HUES64 (cell line): ENCODE measurements at regions not wholly inside any gene's neighbourhood (a gene's known extent, or its start where the extent isn't known, plus 50 kb on each side); places are given as distances from the start of the nearest gene placed in this dataset.

Experiments used
- H3K27ac ChIP-seq: 2 replicates; pipeline ENCODE4 v1.7.0; 2013; ENCODE audit warnings: low read depth, low read length, inconsistent platforms
- H3K27me3 ChIP-seq: 2 replicates; pipeline ENCODE4 v1.6.1; 2013; ENCODE audit warnings: mild to moderate bottlenecking, low read length; ENCODE audit not compliant: insufficient read depth
- H3K36me3 ChIP-seq: 2 replicates; pipeline ENCODE4 v1.6.1; 2013; ENCODE audit warnings: mild to moderate bottlenecking, low read length; ENCODE audit not compliant: insufficient read depth
- H3K4me1 ChIP-seq: 2 replicates; pipeline ENCODE4 v1.6.1; 2013; ENCODE audit warnings: mild to moderate bottlenecking, low read length, moderate library complexity; ENCODE audit not compliant: insufficient read depth
- H3K4me3 ChIP-seq: 2 replicates; pipeline ENCODE4 v1.5.1; 2013; ENCODE audit warnings: mild to moderate bottlenecking, low read length, moderate library complexity
- H3K9ac ChIP-seq: 2 replicates; pipeline ENCODE4 v1.6.1; 2013; ENCODE audit warnings: mild to moderate bottlenecking, low read depth, low read length
- H3K9me3 ChIP-seq: 2 replicates; pipeline ENCODE4 v1.6.1; 2013; ENCODE audit warnings: low read depth, low read length; ENCODE audit not compliant: insufficient read depth
- WGBS: fragments of 150-250, 120-280 bp; methylation state at CpG from one replicate; pipeline ENCODE4 v1.1.7; 2013; ENCODE audit warnings: missing lambda C conversion rate; 5-methylcytosine and 5-hydroxymethylcytosine counted together

- H3K4me3 ChIP-seq, result no peak overlapping the region
- peaks cover 35% of the 10 kb centered on the region for H3K27me3 ChIP-seq
- no peak overlapping the region for H3K9ac ChIP-seq
- 30% methylated on average over 18 of the region's 18 CpGs for WGBS
- peaks cover 5% of the 10 kb centered on the region; the same call in 1 of the 2 replicates for H3K4me1 ChIP-seq
- H3K36me3 ChIP-seq, result no peaks in the 10 kb centered on the region
- no peaks in the 10 kb centered on the region for H3K9me3 ChIP-seq
- no peak overlapping the region for H3K27ac ChIP-seq
These were observed 54.3 kb upstream of the PPP2R5C start for GRCh38 chr14:101707068-101707842.

- Histone ChIP-seq H3K9me3 (no peaks in the 10 kb centered on the region), H3K27me3 (peaks cover 35% of the 10 kb centered on the region), H3K4me3 (no peak overlapping the region), H3K27ac (no peak overlapping the region), H3K36me3 (no peaks in the 10 kb centered on the region), H3K4me1 (peaks cover 5% of the 10 kb centered on the region; the same call in 1 of the 2 replicates), H3K9ac (no peak overlapping the region)
- WGBS, result 68% methylated on average over 12 of the region's 12 CpGs
These were observed 53.5 kb upstream of the PPP2R5C start for GRCh38 chr14:101707863-101708620.

GRCh38 chr14:101708853-101709532, 52.5 kb upstream of the PPP2R5C start:
- H3K36me3 ChIP-seq, result no peaks in the 10 kb centered on the region
- no peak overlapping the region for H3K4me3 ChIP-seq
- H3K4me1 ChIP-seq, result peaks cover 5% of the 10 kb centered on the region; the same call in 1 of the 2 replicates
- H3K27ac ChIP-seq, result no peak overlapping the region
- H3K27me3 ChIP-seq, result peaks cover 31% of the 10 kb centered on the region
- WGBS, result 91% methylated on average over 18 of the region's 18 CpGs
- H3K9ac ChIP-seq, result no peak overlapping the region
- H3K9me3 ChIP-seq, result no peaks in the 10 kb centered on the region

- no peak overlapping the region for H3K4me3 ChIP-seq
- H3K4me1 ChIP-seq, result peaks cover 5% of the 10 kb centered on the region; the same call in 1 of the 2 replicates
- WGBS, result 94% methylated on average over 11 of the region's 11 CpGs
- no peak overlapping the region for H3K9ac ChIP-seq
- H3K27ac ChIP-seq, result no peak overlapping the region
- H3K27me3 ChIP-seq, result peaks cover 25% of the 10 kb centered on the region
- no peaks in the 10 kb centered on the region for H3K36me3 ChIP-seq
- H3K9me3 ChIP-seq, result no peaks in the 10 kb centered on the region
These were observed 52.0 kb upstream of the PPP2R5C start for GRCh38 chr14:101709533-101709881.

- Histone ChIP-seq H3K4me3 (no peak overlapping the region), H3K4me1 (peaks cover 5% of the 10 kb centered on the region; the same call in 1 of the 2 replicates), H3K36me3 (no peaks in the 10 kb centered on the region), H3K27me3 (peaks cover 18% of the 10 kb centered on the region), H3K9me3 (no peaks in the 10 kb centered on the region), H3K27ac (no peak overlapping the region), H3K9ac (no peak overlapping the region)
- 79% methylated on average over 9 of the region's 10 CpGs for WGBS
These were observed 51.3 kb upstream of the PPP2R5C start for GRCh38 chr14:101709962-101710931.

GRCh38 chr14:101711041-101711856, 50.3 kb upstream of the PPP2R5C start:
- no peak overlapping the region for H3K9ac ChIP-seq
- no peak overlapping the region for H3K4me3 ChIP-seq
- 88% methylated on average over 12 of the region's 13 CpGs for WGBS
- peaks cover 5% of the 10 kb centered on the region; the same call in 1 of the 2 replicates for H3K4me1 ChIP-seq
- no peaks in the 10 kb centered on the region for H3K36me3 ChIP-seq
- peaks cover 8% of the 10 kb centered on the region for H3K27me3 ChIP-seq
- H3K9me3 ChIP-seq, result no peaks in the 10 kb centered on the region
- H3K27ac ChIP-seq, result no peak overlapping the region
